Panc1 (cell line): ENCODE measurements at regions not wholly inside any gene's neighbourhood (a gene's known extent, or its start where the extent isn't known, plus 50 kb on each side); places are given as distances from the start of the nearest gene placed in this dataset.
"Not testable (repeated sequence)": the region's sequence is repeated elsewhere in the genome, so short reads cannot be mapped to it uniquely, and the experiment has no call there.

Experiments
- ATAC-seq: fragments of 200-7000 bp; cut with Tn5 transposase; 2 replicates; pipeline ENCODE4 v1.9.1; 2020; ENCODE audit warnings: mild to moderate bottlenecking, moderate library complexity
- BruUV-seq: library from RNA; stranded (reverse); fragments of 400-500 nt; replicated peaks from 2 replicates; lab custom pipeline; 2021; lab: Mats Ljungman, UMichigan
- CTCF ChIA-PET: fragments of 300-600 bp; sonication (Branson Sonifier 250); formaldehyde crosslinking; loops from one replicate; lab custom pipeline; 2022; ENCODE audit warnings: antibody characterized with exemption; lab: Charles Lee
- POLR2A ChIA-PET: fragments of 300-600 bp; sonication (Branson Sonifier 250); formaldehyde crosslinking; loops from one replicate; lab custom pipeline; 2022; ENCODE audit warnings: antibody characterized with exemption; lab: Charles Lee
- DNase-seq: peaks from one replicate; pipeline ENCODE4 v3.0.0-alpha.2; 2010; ENCODE audit warnings: low read depth, low spot score
- H3K27ac ChIP-seq: 2 replicates; pipeline ENCODE4 v1.5.1; 2011; ENCODE audit warnings: mild to moderate bottlenecking, low read length, inconsistent platforms
- H3K27me3 ChIP-seq: fragments of 200-500 bp; sonication (Bioruptor generic); 2 replicates; pipeline ENCODE4 v1.6.0; 2014; ENCODE audit warnings: low read length, inconsistent platforms; ENCODE audit not compliant: control insufficient read depth, insufficient read depth
- H3K36me3 ChIP-seq: fragments of 200-500 bp; sonication (Bioruptor generic); 2 replicates; pipeline ENCODE4 v1.5.1; 2014; ENCODE audit warnings: inconsistent platforms, mild to moderate bottlenecking, low read length, moderate library complexity; ENCODE audit not compliant: control insufficient read depth, insufficient read depth
- H3K4me1 ChIP-seq: 2 replicates; pipeline ENCODE4 v1.5.1; 2011; ENCODE audit warnings: inconsistent platforms, mild to moderate bottlenecking, low read length, moderate library complexity; ENCODE audit not compliant: control insufficient read depth, insufficient read depth
- H3K4me3 ChIP-seq, 2 experiments: 2 replicates each; pipeline ENCODE4 v1.5.1; 2011 to 2012; ENCODE audit warnings: low read depth in 2 of 2, low read length in 2 of 2, mild to moderate bottlenecking in 2 of 2, inconsistent platforms in 1 of 2, moderate library complexity in 1 of 2
- H3K9me3 ChIP-seq: fragments of 200-500 bp; sonication (Bioruptor generic); 2 replicates; pipeline ENCODE4 v1.5.1; 2014; ENCODE audit warnings: low read depth, mild to moderate bottlenecking, inconsistent platforms, low read length, moderate library complexity; ENCODE audit not compliant: control insufficient read depth, insufficient read depth
- CTCF ChIP-seq: fragments of 450-650 bp; IDR thresholded peaks from 2 replicates; pipeline ENCODE4 v1.5.1; 2017; ENCODE audit warnings: mild to moderate bottlenecking
- POLR2AphosphoS5 ChIP-seq: IDR thresholded peaks from 2 replicates; pipeline ENCODE4 v1.6.1; 2012; ENCODE audit warnings: mild to moderate bottlenecking, low read depth, low read length, moderate library complexity
- REST ChIP-seq, 2 experiments: IDR thresholded peaks; 2 replicates each; pipeline ENCODE4 v1.6.1; 2011 to 2012; ENCODE audit warnings: low read depth in 2 of 2, control low read depth in 1 of 2, low read length in 1 of 2, mild to moderate bottlenecking in 1 of 2, moderate library complexity in 1 of 2; ENCODE audit not compliant: insufficient read depth in 1 of 2
- SIN3A ChIP-seq: IDR thresholded peaks from 2 replicates; pipeline ENCODE4 v1.6.1; 2012; ENCODE audit warnings: low read depth, mild to moderate bottlenecking, low read length, moderate library complexity, borderline replicate concordance; ENCODE audit not compliant: insufficient read depth
- TCF7L2 ChIP-seq: IDR thresholded peaks from 2 replicates; pipeline ENCODE4 v1.6.1; 2011; ENCODE audit warnings: mild to moderate bottlenecking, low read depth, low read length, inconsistent platforms
- in situ Hi-C: cut with HindIII; loops from 2 replicates; pipeline ENCODE4 v1.10.0; 2016; ENCODE audit warnings: low sequenced_read_pairs, low pct_unique_long_range_greater_than_20kb
- intact Hi-C: fragments of 100-400 bp; cut with micrococcal nuclease; formaldehyde crosslinking; loops from one replicate; pipeline ENCODE4 v1.10.0; 2022; ENCODE audit not compliant: unreplicated experiment

GRCh38 chr14:30243805-30244204 lies 315.2 kb upstream of the G2E3 start:
- DNase-seq: no peak
- ChIA-PET POLR2A (no interaction called here), CTCF (no interaction called here)
- ATAC-seq: no peak
- Histone ChIP-seq H3K4me3 (no peak overlapping the region), H3K36me3 (no peaks in the 10 kb centered on the region), H3K27ac (no peak overlapping the region), H3K9me3 (no peaks in the 10 kb centered on the region), H3K4me1 (no peaks in the 10 kb centered on the region), H3K27me3 (no peaks in the 10 kb centered on the region)
- intact Hi-C loops: no loop called here
- no peak for TF ChIP-seq REST (IDR thresholded peaks at IDR 0.05; ENCODE audit: insufficient read depth in 1 of 2, low read depth in 2 of 2, low read length in 1 of 2)
- no peak for TF ChIP-seq SIN3A
- no peak for TF ChIP-seq TCF7L2
- no peak for TF ChIP-seq POLR2AphosphoS5
- no peak for TF ChIP-seq CTCF
- no TSS peak for BruUV-seq
- in situ Hi-C loops: no loop called here

- CTCF ChIA-PET, ATAC-seq, H3K27ac ChIP-seq, intact Hi-C loops, H3K27me3 ChIP-seq, DNase-seq, BruUV-seq, H3K36me3 ChIP-seq, POLR2A ChIA-PET, H3K4me3 ChIP-seq, H3K9me3 ChIP-seq, in situ Hi-C loops, H3K4me1 ChIP-seq: not testable (repeated sequence)
Observed at GRCh38 chr14:30244348-30244747, 314.6 kb upstream of the G2E3 start.

- Histone ChIP-seq H3K9me3 (no peaks in the 10 kb centered on the region), H3K4me1 (no peaks in the 10 kb centered on the region), H3K27me3 (no peaks in the 10 kb centered on the region), H3K4me3 (no peak overlapping the region), H3K27ac (no peak overlapping the region), H3K36me3 (no peaks in the 10 kb centered on the region)
- CTCF ChIA-PET: no interaction called here
- DNase-seq: no peak
- BruUV-seq: no TSS peak
- no peak for ATAC-seq
- POLR2A ChIA-PET: no interaction called here
- in situ Hi-C loops (no loop called here), intact Hi-C loops (no loop called here)
- TF ChIP-seq POLR2AphosphoS5 (no peak), CTCF (no peak), TCF7L2 (no peak), SIN3A (no peak), REST (IDR thresholded peaks at IDR 0.05; ENCODE audit: insufficient read depth in 1 of 2, low read depth in 2 of 2, low read length in 1 of 2) (no peak)
Observed at GRCh38 chr14:30251017-30251416, 307.9 kb upstream of the G2E3 start.
